ENCODE measurements at regions not wholly inside any gene's neighbourhood (a gene's known extent, or its start where the extent isn't known, plus 50 kb on each side); places are given as distances from the start of the nearest gene placed in this dataset.

DNA sequence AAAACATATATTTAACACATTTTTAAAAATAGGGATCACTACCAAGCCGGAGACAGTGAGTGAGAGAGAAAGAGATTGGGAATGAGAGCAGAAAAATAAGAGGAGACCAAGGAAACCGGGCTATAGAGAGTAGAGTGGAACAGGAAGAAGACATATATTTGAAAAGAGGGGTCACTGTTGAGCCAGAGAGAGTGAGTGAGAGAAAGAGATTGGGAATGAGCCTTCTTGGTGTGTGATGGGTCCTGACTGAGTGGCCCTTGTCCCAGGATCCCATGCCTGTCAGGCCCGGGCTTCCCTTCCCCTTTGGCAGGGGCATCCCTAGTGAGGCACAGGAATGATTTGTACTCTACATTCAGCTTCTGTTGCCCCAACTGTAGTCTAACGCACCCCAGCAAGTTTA is 646.6 kb downstream of the NTRK3 start:
- no peak overlapping the region for H3K27ac Mint-ChIP-seq
- no peaks in the 10 kb centered on the region for H3K36me3 Mint-ChIP-seq
- CTCF ChIA-PET: no interaction called here
- H3K4me1 Mint-ChIP-seq: no peaks in the 10 kb centered on the region
- DNase-seq (no peak), ATAC-seq (no peak)
- H3K4me3 Mint-ChIP-seq: no peak overlapping the region
- H3K9me3 Mint-ChIP-seq (ENCODE audit: low read depth): no peaks in the 10 kb centered on the region
- H3K27me3 Mint-ChIP-seq: no peaks in the 10 kb centered on the region

DNA sequence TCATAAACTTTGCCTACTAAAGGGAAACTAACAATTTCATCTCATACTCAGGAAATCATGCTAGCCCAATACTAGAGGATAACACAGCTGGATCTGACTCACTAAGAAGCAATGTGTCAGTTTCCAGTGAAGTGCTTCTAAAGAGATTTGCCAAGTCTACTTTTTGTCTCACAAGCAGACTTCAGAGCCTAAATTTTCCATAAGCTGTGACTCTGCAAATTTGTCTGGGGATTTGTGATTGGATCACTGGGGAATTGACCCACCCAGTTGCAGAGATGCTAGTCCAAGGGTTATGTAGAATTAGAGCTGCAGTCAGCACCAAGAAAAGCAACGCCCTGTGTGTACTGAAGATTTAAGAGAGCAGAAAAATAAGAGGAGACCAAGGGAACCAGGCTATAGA is 647.1 kb downstream of the NTRK3 start:
- CTCF ChIA-PET: no interaction called here
- no peaks in the 10 kb centered on the region for H3K4me1 Mint-ChIP-seq
- no peaks in the 10 kb centered on the region for H3K36me3 Mint-ChIP-seq
- H3K27me3 Mint-ChIP-seq: no peaks in the 10 kb centered on the region
- DNase-seq (no peak), ATAC-seq (no peak)
- H3K9me3 Mint-ChIP-seq (ENCODE audit: low read depth): no peaks in the 10 kb centered on the region
- no peak overlapping the region for H3K4me3 Mint-ChIP-seq
- no peak overlapping the region for H3K27ac Mint-ChIP-seq

DNA sequence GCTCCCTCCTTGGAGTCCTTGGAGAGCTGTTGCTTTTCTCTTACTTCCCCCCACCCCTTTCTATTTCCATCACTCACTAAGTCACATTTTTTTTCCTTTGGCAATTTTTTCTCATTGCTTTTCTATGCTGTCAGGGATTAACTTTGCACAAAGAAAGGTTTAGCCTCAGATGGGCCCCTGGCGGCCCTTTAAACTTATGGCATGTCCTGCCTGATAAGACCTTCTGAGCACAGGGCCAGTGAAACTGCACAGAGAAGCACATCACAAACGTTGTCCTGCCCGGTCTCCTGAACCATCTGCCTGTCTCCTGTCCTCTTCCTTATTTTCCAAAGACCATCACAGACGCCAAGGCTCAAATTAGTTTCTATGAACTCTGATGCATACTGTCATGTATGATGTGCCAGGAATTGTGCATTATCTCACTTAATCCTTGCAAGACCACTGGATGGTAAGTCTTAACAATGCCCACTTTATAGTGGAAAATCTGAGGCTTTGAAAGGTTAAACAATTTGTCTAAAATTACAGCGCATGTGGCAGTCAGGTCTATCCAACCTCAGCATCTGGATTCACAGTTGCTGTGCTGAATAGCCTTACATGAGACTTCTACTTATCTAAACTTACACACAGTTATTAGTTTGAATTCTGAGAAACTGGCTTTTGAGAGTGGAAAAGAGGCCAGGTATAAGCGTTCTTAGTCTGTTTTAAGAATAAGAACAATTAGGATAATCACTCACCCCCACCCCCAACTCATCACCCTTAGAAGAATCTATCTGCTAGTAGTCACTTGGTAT is 648.1 kb downstream of the NTRK3 start:
- no peak overlapping the region for H3K27ac Mint-ChIP-seq
- no peaks in the 10 kb centered on the region for H3K36me3 Mint-ChIP-seq
- DNase-seq: no peak
- H3K27me3 Mint-ChIP-seq: no peaks in the 10 kb centered on the region
- no peaks in the 10 kb centered on the region for H3K4me1 Mint-ChIP-seq
- no peak overlapping the region for H3K4me3 Mint-ChIP-seq
- CTCF ChIA-PET: no interaction called here
- ATAC-seq: no peak
- no peaks in the 10 kb centered on the region for H3K9me3 Mint-ChIP-seq (ENCODE audit: low read depth)

DNA sequence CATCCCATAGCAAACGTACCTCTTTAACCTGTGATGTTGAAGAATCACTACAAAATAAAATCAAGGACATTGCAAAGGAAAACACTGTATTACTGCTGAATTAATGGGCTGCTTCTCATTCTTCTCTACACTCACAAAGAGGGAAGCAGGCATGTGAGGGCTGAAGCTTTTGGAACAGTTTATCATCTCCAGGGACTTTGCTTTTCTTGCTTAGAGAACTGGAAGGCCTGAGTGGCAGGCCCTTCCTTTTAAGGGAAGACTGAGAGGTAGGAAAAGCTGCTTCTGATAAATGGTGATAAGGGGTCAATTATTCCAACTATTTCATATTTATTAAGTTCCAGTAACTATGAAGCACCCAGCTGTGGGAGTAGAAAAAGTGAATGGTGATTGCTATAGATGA is 649.6 kb downstream of the NTRK3 start:
- no peaks in the 10 kb centered on the region for H3K9me3 Mint-ChIP-seq (ENCODE audit: low read depth)
- H3K4me3 Mint-ChIP-seq: no peak overlapping the region
- H3K36me3 Mint-ChIP-seq: no peaks in the 10 kb centered on the region
- no peaks in the 10 kb centered on the region for H3K4me1 Mint-ChIP-seq
- no peak overlapping the region for H3K27ac Mint-ChIP-seq
- peaks cover 2% of the 10 kb centered on the region for H3K27me3 Mint-ChIP-seq
- CTCF ChIA-PET: no interaction called here
- ATAC-seq (no peak), DNase-seq (no peak)

DNA sequence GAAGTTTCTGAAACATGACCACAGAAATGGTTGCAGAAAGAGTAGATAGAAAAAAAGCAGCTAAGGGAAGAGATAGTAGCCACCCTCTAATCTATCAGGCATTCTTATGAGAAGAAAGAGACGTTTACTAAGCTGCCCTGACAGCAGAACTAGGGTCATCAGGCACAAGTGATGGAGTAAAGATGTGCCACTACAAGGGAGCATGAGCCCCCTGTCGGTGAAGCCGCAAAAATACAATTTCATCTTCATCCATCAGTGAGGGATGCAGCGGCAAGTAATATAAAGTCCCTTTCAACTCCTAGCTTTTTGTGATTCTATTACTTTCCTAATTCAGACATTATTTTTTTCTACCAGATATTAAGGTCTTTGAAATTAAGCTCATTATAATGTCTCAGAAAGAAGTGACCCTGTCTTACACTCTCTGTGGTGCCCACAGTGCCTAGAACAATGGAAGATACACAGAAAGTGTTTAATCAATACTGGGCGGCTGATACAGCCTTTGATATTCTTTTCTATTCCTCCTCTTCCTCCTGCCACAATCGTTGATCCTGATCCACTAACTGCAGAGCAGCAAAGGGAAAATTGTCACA is 651.6 kb downstream of the NTRK3 start:
- no peaks in the 10 kb centered on the region for H3K4me1 Mint-ChIP-seq

DNA sequence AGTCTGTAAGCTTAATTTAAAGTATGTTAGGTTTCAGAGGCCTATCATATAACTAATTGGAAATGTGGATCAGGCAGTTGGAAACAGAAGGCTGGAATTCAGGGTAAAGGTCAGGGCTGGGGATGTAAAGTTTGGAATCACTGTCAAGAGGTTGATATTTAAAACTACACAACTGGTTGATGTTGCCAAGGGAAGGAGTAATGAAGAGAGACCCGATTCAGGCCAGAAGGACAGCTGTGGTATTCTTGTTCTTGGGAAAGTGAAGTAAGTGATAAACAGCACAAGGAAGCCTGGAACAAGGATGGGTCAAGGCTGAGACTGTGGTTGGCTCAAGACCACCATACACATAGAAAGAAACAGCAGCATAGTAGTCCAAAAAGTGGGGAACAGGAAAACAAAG is 654.2 kb downstream of the NTRK3 start:
- CTCF ChIA-PET: no interaction called here
- DNase-seq: no peak
- ATAC-seq: no peak

More for the DNA sequence above, 651.6 kb downstream of the NTRK3 start:
- Mint-ChIP-seq H3K27ac (no peak overlapping the region), H3K36me3 (no peaks in the 10 kb centered on the region), H3K4me3 (no peak overlapping the region), H3K27me3 (peaks cover 5% of the 10 kb centered on the region), H3K9me3 (ENCODE audit: low read depth) (no peaks in the 10 kb centered on the region)
- CTCF ChIA-PET: interaction anchor here (0.8 to 1.2 kb wide), 2 partner anchors 9 to 11 kb away, joined by 3 read pairs; no protein-coding TSS in a partner anchor
- DNase-seq (no peak), ATAC-seq (peak; percentile 55)

DNA sequence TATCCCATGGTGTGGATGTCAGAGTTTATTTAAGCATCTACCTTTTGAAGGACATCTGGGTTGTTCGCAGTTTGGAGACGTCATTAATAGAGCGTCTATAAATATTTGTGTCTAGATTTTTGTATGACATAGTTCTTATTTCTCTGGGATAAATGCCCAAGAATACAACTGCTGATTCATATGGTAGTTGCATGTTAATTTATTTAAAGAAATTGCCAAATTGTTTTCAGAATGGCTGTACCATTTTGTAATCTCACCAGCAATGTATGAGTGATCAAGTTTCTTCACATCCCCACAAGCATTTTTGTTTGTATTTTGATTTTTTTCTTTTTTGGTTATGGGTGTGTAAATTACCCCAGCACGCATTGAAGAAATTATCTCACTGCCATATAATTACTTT is 656.9 kb downstream of the NTRK3 start:
- H3K9me3 Mint-ChIP-seq (ENCODE audit: low read depth): no peaks in the 10 kb centered on the region
- no peak overlapping the region for H3K27ac Mint-ChIP-seq
- CTCF ChIA-PET: no interaction called here
- H3K4me1 Mint-ChIP-seq: peaks cover 31% of the 10 kb centered on the region
- ATAC-seq (no peak), DNase-seq (no peak)
- H3K36me3 Mint-ChIP-seq: peaks cover 1% of the 10 kb centered on the region
- H3K4me3 Mint-ChIP-seq: no peak overlapping the region
- H3K27me3 Mint-ChIP-seq: peaks cover 14% of the 10 kb centered on the region

More for the DNA sequence above, 654.2 kb downstream of the NTRK3 start:
- H3K36me3 Mint-ChIP-seq: peaks cover 1% of the 10 kb centered on the region
- no peaks in the 10 kb centered on the region for H3K9me3 Mint-ChIP-seq (ENCODE audit: low read depth)
- peaks cover 12% of the 10 kb centered on the region for H3K4me1 Mint-ChIP-seq
- H3K27ac Mint-ChIP-seq: no peak overlapping the region
- H3K27me3 Mint-ChIP-seq: peaks cover 14% of the 10 kb centered on the region
- no peak overlapping the region for H3K4me3 Mint-ChIP-seq

DNA sequence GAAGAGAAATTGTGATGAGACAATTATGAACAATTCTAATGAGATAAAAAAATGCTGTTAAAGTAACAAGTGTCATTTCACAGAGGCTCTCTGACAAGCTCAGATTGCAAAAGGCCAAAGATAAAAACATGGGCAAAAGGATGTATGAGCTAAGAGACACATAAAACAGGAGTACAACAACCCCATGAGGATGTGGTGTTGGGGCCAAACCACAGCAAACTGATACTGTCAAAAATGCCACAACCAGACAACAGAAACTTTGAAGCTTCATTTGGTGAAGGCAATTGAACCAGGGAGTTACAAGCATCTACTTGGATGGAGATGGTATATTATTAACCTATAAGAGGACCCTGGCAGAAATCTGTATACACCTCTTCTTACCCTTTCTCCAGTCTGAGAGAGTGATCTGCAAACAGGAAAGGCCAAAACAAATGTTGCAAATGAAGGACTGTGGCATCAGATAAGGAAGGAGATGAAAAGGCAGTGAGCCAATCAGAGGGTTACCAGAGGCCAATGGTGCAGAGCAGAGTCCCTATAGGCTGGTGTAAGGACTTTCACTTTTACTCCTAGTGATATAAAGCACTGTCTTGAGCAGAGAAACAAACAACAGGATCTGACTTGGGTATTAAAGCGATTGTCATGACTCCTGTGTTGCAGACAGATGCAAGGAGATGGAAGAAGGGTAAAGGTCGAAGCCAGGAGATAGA is 659.0 kb downstream of the NTRK3 start:
- DNase-seq (peak; percentile 87), ATAC-seq (peak; percentile 90)
- Mint-ChIP-seq H3K27ac (peak overlapping the region; percentile 71), H3K27me3 (peaks cover 13% of the 10 kb centered on the region), H3K4me1 (peaks cover 40% of the 10 kb centered on the region), H3K9me3 (ENCODE audit: low read depth) (peaks cover 1% of the 10 kb centered on the region), H3K36me3 (peaks cover 2% of the 10 kb centered on the region), H3K4me3 (peak overlapping the region; percentile 4)
- CTCF ChIA-PET: no interaction called here

DNA sequence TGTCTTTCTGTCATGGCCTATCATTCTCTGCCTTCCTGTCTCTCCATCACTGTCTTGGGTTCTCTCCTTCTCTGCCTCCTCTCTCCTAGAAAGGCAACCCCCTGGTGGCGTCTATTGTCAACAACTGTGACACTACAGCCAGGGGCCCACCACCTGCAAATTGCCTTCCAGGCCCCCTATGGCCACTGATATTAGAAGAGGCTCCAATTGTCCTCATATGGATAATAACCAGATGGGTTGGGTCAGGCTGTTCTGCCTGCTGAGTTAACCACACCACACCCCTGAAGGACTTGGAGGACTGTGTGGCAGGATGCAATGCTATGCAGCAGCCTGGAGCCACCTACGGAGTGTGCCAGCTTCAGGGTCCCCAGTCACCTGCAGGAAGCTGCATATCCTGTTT is 665.0 kb downstream of the NTRK3 start:
- ATAC-seq: no peak
- H3K4me1 Mint-ChIP-seq: peaks cover 20% of the 10 kb centered on the region
- DNase-seq: no peak
- no peaks in the 10 kb centered on the region for H3K27me3 Mint-ChIP-seq
- no peak overlapping the region for H3K4me3 Mint-ChIP-seq
- H3K27ac Mint-ChIP-seq: no peak overlapping the region
- peaks cover 1% of the 10 kb centered on the region for H3K9me3 Mint-ChIP-seq (ENCODE audit: low read depth)
- H3K36me3 Mint-ChIP-seq: peaks cover 1% of the 10 kb centered on the region
- CTCF ChIA-PET: no interaction called here

DNA sequence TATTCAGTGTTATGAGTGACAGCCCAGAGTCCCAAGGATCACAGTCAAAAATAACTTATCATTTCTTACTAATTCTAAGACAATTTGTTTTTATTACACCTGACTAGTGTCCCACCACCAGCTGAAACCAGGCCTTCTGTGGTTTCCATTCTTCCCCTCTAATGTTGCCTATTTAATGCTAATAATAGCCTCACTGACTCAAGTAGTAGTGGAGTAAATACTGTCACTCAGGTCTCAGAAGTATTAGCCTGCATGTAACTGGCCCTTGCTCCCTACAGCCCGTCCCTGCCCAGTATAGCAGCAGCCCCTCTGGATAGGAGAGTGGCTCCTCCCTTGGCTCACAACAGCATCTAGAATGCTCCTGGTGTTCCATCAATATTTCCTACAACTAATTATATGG is 665.5 kb downstream of the NTRK3 start:
- Mint-ChIP-seq H3K4me1 (peaks cover 19% of the 10 kb centered on the region), H3K9me3 (ENCODE audit: low read depth) (peaks cover 1% of the 10 kb centered on the region), H3K27ac (no peak overlapping the region), H3K36me3 (peaks cover 1% of the 10 kb centered on the region), H3K4me3 (no peak overlapping the region), H3K27me3 (no peaks in the 10 kb centered on the region)
- CTCF ChIA-PET: no interaction called here
- ATAC-seq (no peak), DNase-seq (no peak)

DNA sequence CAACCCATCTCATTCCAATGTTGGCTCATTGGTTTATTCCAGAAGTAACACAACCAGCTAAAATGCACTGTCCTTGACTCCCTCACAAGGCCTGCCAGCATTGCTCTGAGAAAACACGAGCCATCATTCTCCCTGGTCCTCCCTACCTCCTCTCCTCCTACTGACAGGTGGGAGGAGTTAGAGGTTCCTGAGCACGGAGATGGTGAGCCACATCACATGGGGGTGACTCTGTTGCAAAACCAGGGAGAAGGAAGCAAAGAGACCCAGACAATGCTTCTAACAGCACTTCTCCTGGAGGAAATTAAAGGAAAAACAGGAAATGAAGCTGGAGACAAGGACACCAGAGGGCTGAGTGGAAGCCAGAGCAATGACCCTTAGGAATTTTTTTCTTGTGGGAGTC is 667.4 kb downstream of the NTRK3 start:
- ATAC-seq (no peak), DNase-seq (no peak)
- peaks cover 4% of the 10 kb centered on the region for H3K4me1 Mint-ChIP-seq
- H3K27me3 Mint-ChIP-seq: no peaks in the 10 kb centered on the region
- no peaks in the 10 kb centered on the region for H3K36me3 Mint-ChIP-seq
- H3K9me3 Mint-ChIP-seq (ENCODE audit: low read depth): peaks cover 1% of the 10 kb centered on the region
- CTCF ChIA-PET: no interaction called here
- no peak overlapping the region for H3K27ac Mint-ChIP-seq
- no peak overlapping the region for H3K4me3 Mint-ChIP-seq

DNA sequence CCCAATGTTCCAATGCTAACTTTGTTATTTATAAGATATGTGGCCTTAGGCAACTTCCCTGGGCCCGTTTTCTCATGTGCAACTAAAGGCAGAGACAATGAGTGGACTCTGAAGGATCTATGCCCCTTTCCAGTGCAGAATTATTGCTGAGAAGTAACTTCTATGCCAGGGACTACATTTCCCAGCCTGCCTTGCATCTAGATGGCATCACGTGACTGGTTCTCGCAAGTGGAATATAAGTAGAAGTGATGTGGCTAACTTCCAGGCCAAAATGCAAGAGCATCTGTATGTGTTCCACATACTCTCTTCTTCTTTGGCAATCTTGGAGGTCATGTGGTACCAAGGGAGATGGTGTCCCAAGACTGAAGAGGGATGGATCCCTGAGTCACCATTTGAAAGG is 674.4 kb downstream of the NTRK3 start:
- no peaks in the 10 kb centered on the region for H3K4me1 Mint-ChIP-seq
- ATAC-seq (no peak), DNase-seq (no peak)
- no peak overlapping the region for H3K4me3 Mint-ChIP-seq
- H3K9me3 Mint-ChIP-seq (ENCODE audit: low read depth): no peaks in the 10 kb centered on the region
- no peaks in the 10 kb centered on the region for H3K36me3 Mint-ChIP-seq
- CTCF ChIA-PET: no interaction called here
- H3K27ac Mint-ChIP-seq: no peak overlapping the region
- H3K27me3 Mint-ChIP-seq: no peaks in the 10 kb centered on the region

DNA sequence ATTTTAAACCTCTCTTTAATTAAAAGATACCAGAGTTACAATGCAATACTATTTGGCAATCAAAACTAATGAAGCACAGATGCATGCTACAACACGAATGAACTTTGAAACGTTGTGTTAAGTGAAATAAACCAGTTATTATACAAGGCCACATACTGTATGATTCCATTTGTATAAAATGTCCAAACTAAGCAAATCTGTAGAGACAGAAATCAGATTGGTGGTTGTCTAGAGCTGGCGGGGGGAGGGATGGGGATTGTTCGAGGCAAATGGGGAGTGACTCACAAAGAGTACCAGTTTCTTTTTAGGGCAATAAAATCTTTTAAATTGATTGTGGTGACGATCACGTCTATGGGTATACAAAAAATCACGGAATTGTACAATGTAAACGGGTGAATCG is 677.0 kb downstream of the NTRK3 start:
- Mint-ChIP-seq H3K4me3 (no peak overlapping the region), H3K9me3 (ENCODE audit: low read depth) (no peaks in the 10 kb centered on the region), H3K4me1 (no peaks in the 10 kb centered on the region), H3K27me3 (peaks cover 3% of the 10 kb centered on the region), H3K36me3 (no peaks in the 10 kb centered on the region), H3K27ac (no peak overlapping the region)
- no peak for ATAC-seq
- CTCF ChIA-PET: no interaction called here
- no peak for DNase-seq

DNA sequence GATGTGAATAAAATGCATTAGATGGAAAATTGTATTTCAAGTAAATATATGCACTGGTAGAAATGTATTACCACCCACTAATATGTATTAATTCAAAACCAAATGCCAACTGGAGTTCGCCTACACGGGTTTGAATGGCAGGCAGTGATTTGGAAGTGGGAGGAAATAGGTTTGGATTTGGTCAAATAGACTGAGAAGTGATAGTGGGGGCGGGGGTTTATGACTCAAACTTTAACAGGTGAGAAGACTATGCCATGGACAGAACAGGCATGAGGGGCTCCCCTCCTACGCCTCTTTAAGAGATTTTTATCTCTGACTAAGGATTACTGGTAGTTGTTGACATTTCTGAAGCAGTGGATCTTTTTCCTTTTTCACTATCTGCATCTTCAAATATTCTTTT is 677.8 kb downstream of the NTRK3 start:
- Mint-ChIP-seq H3K4me3 (no peak overlapping the region), H3K27me3 (peaks cover 3% of the 10 kb centered on the region), H3K36me3 (no peaks in the 10 kb centered on the region), H3K4me1 (no peaks in the 10 kb centered on the region), H3K27ac (no peak overlapping the region), H3K9me3 (ENCODE audit: low read depth) (no peaks in the 10 kb centered on the region)
- DNase-seq: no peak
- no peak for ATAC-seq
- CTCF ChIA-PET: no interaction called here
